ENCODE measurements at regions not wholly inside any gene's neighbourhood (a gene's known extent, or its start where the extent isn't known, plus 50 kb on each side); places are given as distances from the start of the nearest gene placed in this dataset.

- TF ChIP-seq CTCF (IDR thresholded peaks at IDR 0.05; ENCODE audit: low read depth, low read length, missing input control) (no peak), ZBTB33 (IDR thresholded peaks at IDR 0.05) (no peak), TAF1 (conservative IDR thresholded peaks at IDR 0.05) (no peak), GABPA (IDR thresholded peaks at IDR 0.05 in 1 of 2, conservative IDR thresholded peaks at IDR 0.05 in 1 of 2) (no peak), JUND (IDR thresholded peaks at IDR 0.05) (no peak), FOXA1 (IDR thresholded peaks at IDR 0.05) (no peak), YY1 (IDR thresholded peaks at IDR 0.05) (no peak), MAX (IDR thresholded peaks at IDR 0.05) (no peak)
Observed at GRCh38 chr5:155750101-155750500, 576.9 kb upstream of the SGCD start.

Data from liver (tissue), 3 donors.